ENCODE measurements at regions not wholly inside any gene's neighbourhood (a gene's known extent, or its start where the extent isn't known, plus 50 kb on each side); places are given as distances from the start of the nearest gene placed in this dataset.

DNA sequence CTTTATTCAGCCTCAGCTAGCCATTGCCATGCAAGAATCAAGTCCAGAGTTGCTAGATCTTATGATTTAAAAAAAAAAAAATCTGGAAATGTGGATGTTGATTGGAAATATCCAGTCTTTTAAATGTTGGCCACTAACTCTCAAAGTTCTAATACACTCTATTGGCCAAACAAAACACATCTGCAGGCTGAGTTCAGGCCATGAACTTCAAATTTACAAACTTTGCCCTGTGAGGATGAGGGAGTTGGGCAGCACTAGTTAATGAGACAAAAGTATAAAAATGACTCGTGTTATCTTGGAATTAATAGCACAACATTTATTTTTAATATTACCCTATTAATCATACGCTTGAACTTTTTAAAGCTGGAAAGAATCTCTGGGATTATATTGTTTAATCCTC is 432.3 kb downstream of the PLPP3 start:
- no peak overlapping the region for H3K9ac ChIP-seq (ENCODE audit: low read length)
- no peak overlapping the region for H3K4me2 ChIP-seq (ENCODE audit: low read length)
- no peaks in the 10 kb centered on the region for H3K36me3 ChIP-seq (replicated peaks; ENCODE audit: low read depth, low read length)
- H3K4me3 ChIP-seq (ENCODE audit: low read length), result no peak overlapping the region
- H3K79me2 ChIP-seq (ENCODE audit: low read length), result no peaks in the 10 kb centered on the region
- no peak overlapping the region for H2AFZ ChIP-seq (ENCODE audit: low read depth, low read length)
- TF ChIP-seq, protein P1, sequence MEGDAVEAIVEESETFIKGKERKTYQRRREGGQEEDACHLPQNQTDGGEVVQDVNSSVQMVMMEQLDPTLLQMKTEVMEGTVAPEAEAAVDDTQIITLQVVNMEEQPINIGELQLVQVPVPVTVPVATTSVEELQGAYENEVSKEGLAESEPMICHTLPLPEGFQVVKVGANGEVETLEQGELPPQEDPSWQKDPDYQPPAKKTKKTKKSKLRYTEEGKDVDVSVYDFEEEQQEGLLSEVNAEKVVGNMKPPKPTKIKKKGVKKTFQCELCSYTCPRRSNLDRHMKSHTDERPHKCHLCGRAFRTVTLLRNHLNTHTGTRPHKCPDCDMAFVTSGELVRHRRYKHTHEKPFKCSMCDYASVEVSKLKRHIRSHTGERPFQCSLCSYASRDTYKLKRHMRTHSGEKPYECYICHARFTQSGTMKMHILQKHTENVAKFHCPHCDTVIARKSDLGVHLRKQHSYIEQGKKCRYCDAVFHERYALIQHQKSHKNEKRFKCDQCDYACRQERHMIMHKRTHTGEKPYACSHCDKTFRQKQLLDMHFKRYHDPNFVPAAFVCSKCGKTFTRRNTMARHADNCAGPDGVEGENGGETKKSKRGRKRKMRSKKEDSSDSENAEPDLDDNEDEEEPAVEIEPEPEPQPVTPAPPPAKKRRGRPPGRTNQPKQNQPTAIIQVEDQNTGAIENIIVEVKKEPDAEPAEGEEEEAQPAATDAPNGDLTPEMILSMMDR (IDR thresholded peaks at IDR 0.05; ENCODE audit: low read depth, low read length), result no peak
- no peak for TF ChIP-seq EZH2phosphoT487 (IDR thresholded peaks at IDR 0.05; ENCODE audit: low read depth)
- no peak overlapping the region for H3K27ac ChIP-seq (ENCODE audit: low read length)
- no peaks in the 10 kb centered on the region for H3K9me3 ChIP-seq (ENCODE audit: insufficient read depth, low read length)
- H3K27me3 ChIP-seq (ENCODE audit: low read depth, low read length), result no peaks in the 10 kb centered on the region
- no peaks in the 10 kb centered on the region for H4K20me1 ChIP-seq (ENCODE audit: insufficient read depth, low read length)
- H3K4me1 ChIP-seq (ENCODE audit: low read length), result no peaks in the 10 kb centered on the region

DNA sequence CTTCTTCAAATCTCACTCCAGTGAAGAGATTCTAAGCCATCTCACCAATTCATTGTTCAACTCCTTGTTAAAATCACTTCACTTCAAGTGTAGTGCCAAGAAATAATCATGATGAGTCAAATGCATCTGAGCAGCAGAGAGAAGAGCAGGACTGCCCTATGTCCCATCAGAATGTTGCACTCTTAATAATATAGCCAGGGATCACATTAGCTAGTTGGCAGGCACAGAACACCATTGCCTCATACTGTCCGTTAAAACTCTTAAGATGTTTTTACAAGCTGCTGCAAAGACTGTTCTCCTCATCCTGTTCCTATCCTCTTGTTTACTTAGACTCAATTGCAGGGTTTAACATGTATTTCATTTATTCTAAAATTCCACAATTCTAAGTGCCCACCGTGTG is 432.9 kb downstream of the PLPP3 start:
- H3K79me2 ChIP-seq (ENCODE audit: low read length), result no peaks in the 10 kb centered on the region
- H2AFZ ChIP-seq (ENCODE audit: low read depth, low read length), result no peak overlapping the region
- no peak overlapping the region for H3K27ac ChIP-seq (ENCODE audit: low read length)
- no peaks in the 10 kb centered on the region for H3K9me3 ChIP-seq (ENCODE audit: insufficient read depth, low read length)
- no peak overlapping the region for H3K9ac ChIP-seq (ENCODE audit: low read length)
- no peak overlapping the region for H3K4me3 ChIP-seq (ENCODE audit: low read length)
- no peaks in the 10 kb centered on the region for H3K4me1 ChIP-seq (ENCODE audit: low read length)
- no peaks in the 10 kb centered on the region for H3K27me3 ChIP-seq (ENCODE audit: low read depth, low read length)
- TF ChIP-seq, protein P1 (IDR thresholded peaks at IDR 0.05; ENCODE audit: low read depth, low read length), result no peak
- no peak for TF ChIP-seq EZH2phosphoT487 (IDR thresholded peaks at IDR 0.05; ENCODE audit: low read depth)
- no peaks in the 10 kb centered on the region for H4K20me1 ChIP-seq (ENCODE audit: insufficient read depth, low read length)
- H3K4me2 ChIP-seq (ENCODE audit: low read length), result no peak overlapping the region
- no peaks in the 10 kb centered on the region for H3K36me3 ChIP-seq (replicated peaks; ENCODE audit: low read depth, low read length)

DNA sequence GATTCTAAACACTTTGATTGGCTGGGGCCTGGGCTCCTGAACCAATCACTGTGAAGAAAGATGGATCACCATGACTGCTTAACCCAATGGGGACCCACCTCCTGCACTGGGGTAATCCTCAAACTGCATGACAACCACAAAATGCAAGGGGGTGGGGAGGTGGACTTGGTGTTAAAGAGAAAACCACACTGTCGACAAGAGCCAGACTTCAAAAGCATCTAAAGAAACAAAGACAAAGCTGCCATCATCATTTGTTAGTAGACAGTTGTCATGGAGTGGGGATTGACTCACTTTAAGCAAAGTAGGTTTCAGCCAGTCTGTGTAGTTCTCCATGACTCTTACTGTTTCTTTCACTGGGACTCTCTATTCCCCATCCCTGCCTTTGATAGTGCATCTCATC is 433.8 kb downstream of the PLPP3 start:
- Histone ChIP-seq H3K9me3 (ENCODE audit: insufficient read depth, low read length) (no peaks in the 10 kb centered on the region), H2AFZ (ENCODE audit: low read depth, low read length) (no peak overlapping the region), H3K4me3 (ENCODE audit: low read length) (no peak overlapping the region), H3K27me3 (ENCODE audit: low read depth, low read length) (no peaks in the 10 kb centered on the region), H3K36me3 (replicated peaks; ENCODE audit: low read depth, low read length) (no peaks in the 10 kb centered on the region), H3K4me1 (ENCODE audit: low read length) (no peaks in the 10 kb centered on the region), H3K4me2 (ENCODE audit: low read length) (no peak overlapping the region), H3K27ac (ENCODE audit: low read length) (no peak overlapping the region), H3K9ac (ENCODE audit: low read length) (no peak overlapping the region), H3K79me2 (ENCODE audit: low read length) (no peaks in the 10 kb centered on the region), H4K20me1 (ENCODE audit: insufficient read depth, low read length) (no peaks in the 10 kb centered on the region)
- TF ChIP-seq, protein P1 (IDR thresholded peaks at IDR 0.05; ENCODE audit: low read depth, low read length), result no peak
- TF ChIP-seq EZH2phosphoT487 (IDR thresholded peaks at IDR 0.05; ENCODE audit: low read depth), result no peak

DNA sequence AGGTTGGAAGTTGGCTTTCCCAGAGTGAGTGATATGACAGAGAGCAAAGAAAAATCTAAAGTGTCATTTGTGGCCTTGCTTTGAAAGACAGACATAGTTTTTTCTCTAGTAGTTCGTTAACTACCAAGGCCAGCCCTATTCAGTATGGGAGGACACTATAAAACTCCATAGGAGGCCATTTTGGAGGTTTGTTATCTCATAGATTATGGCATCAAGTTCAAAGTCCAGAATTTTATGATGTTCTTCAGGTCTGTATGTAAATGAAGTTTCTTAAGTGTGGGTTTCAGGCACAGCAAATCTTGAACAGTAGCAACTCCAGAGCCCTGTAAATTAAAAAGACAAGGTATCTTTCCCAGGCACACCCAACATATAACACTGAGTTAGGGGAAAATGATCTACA is 437.1 kb downstream of the PLPP3 start:
- Histone ChIP-seq H4K20me1 (ENCODE audit: insufficient read depth, low read length) (no peaks in the 10 kb centered on the region), H3K36me3 (replicated peaks; ENCODE audit: low read depth, low read length) (no peaks in the 10 kb centered on the region), H3K4me3 (ENCODE audit: low read length) (no peak overlapping the region), H3K4me2 (ENCODE audit: low read length) (no peak overlapping the region), H3K4me1 (ENCODE audit: low read length) (no peaks in the 10 kb centered on the region), H3K9ac (ENCODE audit: low read length) (no peak overlapping the region), H2AFZ (ENCODE audit: low read depth, low read length) (no peak overlapping the region), H3K79me2 (ENCODE audit: low read length) (no peaks in the 10 kb centered on the region), H3K27me3 (ENCODE audit: low read depth, low read length) (no peaks in the 10 kb centered on the region), H3K27ac (ENCODE audit: low read length) (no peak overlapping the region), H3K9me3 (ENCODE audit: insufficient read depth, low read length) (no peaks in the 10 kb centered on the region)
- TF ChIP-seq, protein P1 (IDR thresholded peaks at IDR 0.05; ENCODE audit: low read depth, low read length), result no peak
- TF ChIP-seq EZH2phosphoT487 (IDR thresholded peaks at IDR 0.05; ENCODE audit: low read depth), result no peak

Measured in OCI-LY3 (cell line).